IMR-90 (cell line): ENCODE measurements at regions not wholly inside any gene's neighbourhood (a gene's known extent, or its start where the extent isn't known, plus 50 kb on each side); places are given as distances from the start of the nearest gene placed in this dataset.

Source experiments
- ATAC-seq: fragments of 200-7000 bp; cut with Tn5 transposase; 2 replicates; pipeline ENCODE4 v1.9.1; 2020; ENCODE audit warnings: low read depth, mild to moderate bottlenecking, moderate library complexity
- BruUV-seq: library from RNA; stranded (reverse); fragments of 400-500 nt; replicated peaks from 2 replicates; lab custom pipeline; 2021; lab: Mats Ljungman, UMichigan
- CTCF ChIA-PET: fragments of 300-600 bp; formaldehyde crosslinking; extraction: SDS; loops from one replicate; lab custom pipeline; 2021; ENCODE audit warnings: antibody characterized with exemption; lab: Yijun Ruan, JAX
- POLR2A ChIA-PET: fragments of 300-600 bp; sonication (Branson Sonifier 250); formaldehyde crosslinking; loops from one replicate; lab custom pipeline; 2022; ENCODE audit warnings: antibody characterized with exemption; ENCODE audit not compliant: unreplicated experiment; lab: Charles Lee
- DNase-seq: peaks from one replicate; pipeline ENCODE4 v3.0.0; 2013
- H2AFZ ChIP-seq: replicated peaks from 2 replicates; pipeline ENCODE3; 2013; ENCODE audit warnings: low read length, mild to moderate bottlenecking; ENCODE audit not compliant: poor library complexity
- H2AK5ac ChIP-seq: 2 replicates; pipeline ENCODE4 v1.6.1; 2013; ENCODE audit warnings: low read depth, low read length, inconsistent platforms
- H2AK9ac ChIP-seq: replicated peaks from 2 replicates; pipeline ENCODE3; 2013; ENCODE audit warnings: mild to moderate bottlenecking, low read depth, low read length, moderate library complexity; ENCODE audit not compliant: poor library complexity
- H2BK120ac ChIP-seq: 2 replicates; pipeline ENCODE4 v1.6.1; 2013; ENCODE audit warnings: low read depth, low read length, inconsistent platforms
- H2BK15ac ChIP-seq: 3 replicates; pipeline ENCODE4 v1.6.1; 2013; ENCODE audit warnings: low read depth, low read length, inconsistent platforms
- H2BK20ac ChIP-seq: 2 replicates; pipeline ENCODE4 v1.6.1; 2013; ENCODE audit warnings: low read depth, mild to moderate bottlenecking, inconsistent platforms, low read length, moderate library complexity
- H2BK5ac ChIP-seq: 2 replicates; pipeline ENCODE4 v1.6.1; 2013; ENCODE audit warnings: mild to moderate bottlenecking, low read depth, low read length, inconsistent platforms; ENCODE audit not compliant: poor library complexity, severe bottlenecking
- H3K14ac ChIP-seq: replicated peaks from 2 replicates; pipeline ENCODE4 v1.6.1; 2013; ENCODE audit warnings: low read depth, low read length, inconsistent platforms
- H3K18ac ChIP-seq: 2 replicates; pipeline ENCODE4 v1.6.1; 2013; ENCODE audit warnings: low read depth, low read length, control low read depth
- H3K23ac ChIP-seq: 2 replicates; pipeline ENCODE4 v1.6.1; 2013; ENCODE audit warnings: low read depth, low read length, inconsistent platforms
- H3K27ac ChIP-seq: 2 replicates; pipeline ENCODE4 v1.5.1; 2013; ENCODE audit warnings: mild to moderate bottlenecking, control low read depth, low read length; ENCODE audit not compliant: insufficient read depth
- H3K27me3 ChIP-seq: 2 replicates; pipeline ENCODE4 v1.6.1; 2013; ENCODE audit warnings: low read length; ENCODE audit not compliant: control insufficient read depth, insufficient read depth
- H3K36me3 ChIP-seq: 2 replicates; pipeline ENCODE4 v1.6.1; 2013; ENCODE audit warnings: low read length, mixed read lengths; ENCODE audit not compliant: control insufficient read depth, insufficient read depth
- H3K4ac ChIP-seq: 2 replicates; pipeline ENCODE4 v1.6.1; 2013; ENCODE audit warnings: low read depth, low read length, inconsistent platforms
- H3K4me1 ChIP-seq: 2 replicates; pipeline ENCODE4 v1.6.1; 2013; ENCODE audit warnings: low read length, mixed read lengths; ENCODE audit not compliant: control insufficient read depth, insufficient read depth
- H3K4me2 ChIP-seq: 2 replicates; pipeline ENCODE4 v1.6.1; 2013; ENCODE audit warnings: low read depth, mild to moderate bottlenecking, control low read depth, low read length, moderate library complexity
- H3K4me3 ChIP-seq: 2 replicates; pipeline ENCODE4 v1.5.1; 2013; ENCODE audit warnings: low read depth, mild to moderate bottlenecking, control low read depth, low read length, moderate library complexity; ENCODE audit not compliant: insufficient read depth
- H3K56ac ChIP-seq: 2 replicates; pipeline ENCODE4 v1.6.1; 2013; ENCODE audit warnings: low read length, inconsistent platforms; ENCODE audit not compliant: insufficient read depth; ENCODE audit errors: extremely low read depth
- H3K79me1 ChIP-seq, 2 experiments: 2 replicates each; pipeline ENCODE4 v1.6.1; 2013; ENCODE audit warnings: low read length in 2 of 2, inconsistent platforms in 1 of 2, low read depth in 1 of 2
- H3K9ac ChIP-seq: 2 replicates; pipeline ENCODE4 v1.6.1; 2013; ENCODE audit warnings: low read depth, low read length, control low read depth
- H3K9me1 ChIP-seq: 2 replicates; pipeline ENCODE4 v1.6.1; 2013; ENCODE audit warnings: low read length, inconsistent platforms; ENCODE audit not compliant: insufficient read depth
- H3K9me3 ChIP-seq: 2 replicates; pipeline ENCODE4 v1.6.1; 2013; ENCODE audit warnings: low read length; ENCODE audit not compliant: control insufficient read depth, insufficient read depth
- H4K20me1 ChIP-seq: 2 replicates; pipeline ENCODE4 v1.6.1; 2013; ENCODE audit warnings: low read length, inconsistent platforms; ENCODE audit not compliant: insufficient read depth
- H4K5ac ChIP-seq: 2 replicates; pipeline ENCODE4 v1.6.1; 2013; ENCODE audit warnings: mild to moderate bottlenecking, low read depth, low read length, control low read depth
- H4K8ac ChIP-seq, 2 experiments: 2 replicates each; pipeline ENCODE4 v1.6.1; 2013; ENCODE audit warnings: low read depth in 2 of 2, low read length in 2 of 2, control low read depth in 1 of 2, inconsistent platforms in 1 of 2
- H4K91ac ChIP-seq: 2 replicates; pipeline ENCODE4 v1.6.1; 2013; ENCODE audit warnings: low read depth, low read length, inconsistent platforms; ENCODE audit not compliant: insufficient read depth
- CEBPB ChIP-seq: IDR thresholded peaks from 2 replicates; pipeline ENCODE4 v1.6.1; 2012; ENCODE audit warnings: low read depth, low read length, improper control_type of control experiment
- MAFK ChIP-seq: IDR thresholded peaks from 2 replicates; pipeline ENCODE4 v1.6.1; 2012; ENCODE audit warnings: low read depth, low read length, improper control_type of control experiment
- MXI1 ChIP-seq: IDR thresholded peaks from 2 replicates; pipeline ENCODE4 v1.6.1; 2012; ENCODE audit warnings: low read depth, mild to moderate bottlenecking, low read length, moderate library complexity, borderline replicate concordance
- POLR2A ChIP-seq: IDR thresholded peaks from 2 replicates; pipeline ENCODE4 v1.6.1; 2012; ENCODE audit warnings: mild to moderate bottlenecking, low read depth, low read length
- RCOR1 ChIP-seq: IDR thresholded peaks from 2 replicates; pipeline ENCODE4 v1.6.1; 2012; ENCODE audit warnings: mild to moderate bottlenecking, low read length, improper control_type of control experiment; ENCODE audit not compliant: insufficient replicate concordance
- WGBS, 2 experiments: methylation state at CpG; one replicate each; pipeline versions ENCODE4 v1.1.5 to v1.1.7; 2013; ENCODE audit warnings: missing lambda C conversion rate in 2 of 2; ENCODE audit not compliant: insufficient read length in 1 of 2; ENCODE audit errors: extremely low coverage in 2 of 2; 5-methylcytosine and 5-hydroxymethylcytosine counted together
- dilution Hi-C: fragments of 300-500 bp; cut with HindIII; formaldehyde crosslinking; loops from one replicate; pipeline ENCODE4 v1.14.3; 2018; ENCODE audit warnings: low sequenced_read_pairs; ENCODE audit not compliant: unreplicated experiment
- in situ Hi-C: fragments of 300-500 bp; cut with MboI; formaldehyde crosslinking; loops from 3 replicates; pipeline ENCODE4 v1.14.3; 2019; ENCODE audit warnings: low sequenced_read_pairs, inconsistent platforms, mixed read lengths
- intact Hi-C: fragments of 100-400 bp; cut with micrococcal nuclease; formaldehyde crosslinking; loops from 2 replicates; pipeline ENCODE4 v1.10.0; 2022
- TF ChIP-seq, protein P1 (sequence below): fragments of 150-350 bp; IDR thresholded peaks from 2 replicates; pipeline ENCODE4 v1.6.1; 2016; ENCODE audit warnings: low read depth, mild to moderate bottlenecking, low read length, moderate library complexity, borderline replicate concordance
- TF ChIP-seq, protein P2 (sequence below): fragments of 150-350 bp; IDR thresholded peaks from 2 replicates; pipeline ENCODE4 v1.6.1; 2017; ENCODE audit warnings: mild to moderate bottlenecking, antibody characterized with exemption, low read length, low read depth

DNA sequence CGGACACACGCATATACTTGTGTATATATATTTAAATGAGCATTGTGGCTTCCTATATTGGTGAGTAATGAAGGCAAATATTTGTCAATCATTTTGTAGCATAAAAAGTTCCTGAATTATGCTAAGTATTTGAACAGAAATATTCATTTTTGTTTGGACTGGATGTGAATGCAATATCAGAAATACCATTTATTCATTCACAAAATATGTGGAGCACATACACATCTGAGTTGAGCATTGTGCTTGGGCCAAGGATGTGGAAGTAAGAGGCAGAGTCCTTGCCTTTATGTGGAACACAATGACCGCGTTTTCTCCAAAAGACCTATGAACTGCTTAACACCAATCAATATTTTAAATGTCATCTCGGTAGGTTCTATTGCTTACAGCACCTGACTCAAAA is 1086.5 kb downstream of the NR2F1-AS1 start:
- peak; percentile 53; the same call in 1 of the 2 replicates for ATAC-seq
- no peak overlapping the region for H3K27ac ChIP-seq
- H3K23ac ChIP-seq, result no peak overlapping the region
- no peak overlapping the region for H2BK15ac ChIP-seq
- H4K91ac ChIP-seq, result no peak overlapping the region
- H3K4me1 ChIP-seq, result no peaks in the 10 kb centered on the region
- no peak overlapping the region for H3K56ac ChIP-seq
- dilution Hi-C loops, result no loop called here
- H2BK120ac ChIP-seq, result no peak overlapping the region
- H4K20me1 ChIP-seq, result no peaks in the 10 kb centered on the region
- POLR2A ChIA-PET, result no interaction called here
- DNase-seq, result peak; percentile 26
- BruUV-seq, result no TSS peak
- in situ Hi-C loops, result no loop called here
- no peaks in the 10 kb centered on the region for H3K9me3 ChIP-seq
- H3K9ac ChIP-seq, result no peak overlapping the region
- no peak overlapping the region for H2BK5ac ChIP-seq
- no peak for TF ChIP-seq RCOR1
- no peak for TF ChIP-seq CEBPB
- no peak for TF ChIP-seq POLR2A
- TF ChIP-seq MAFK, result no peak
- TF ChIP-seq MXI1, result no peak
- TF ChIP-seq, protein P1, sequence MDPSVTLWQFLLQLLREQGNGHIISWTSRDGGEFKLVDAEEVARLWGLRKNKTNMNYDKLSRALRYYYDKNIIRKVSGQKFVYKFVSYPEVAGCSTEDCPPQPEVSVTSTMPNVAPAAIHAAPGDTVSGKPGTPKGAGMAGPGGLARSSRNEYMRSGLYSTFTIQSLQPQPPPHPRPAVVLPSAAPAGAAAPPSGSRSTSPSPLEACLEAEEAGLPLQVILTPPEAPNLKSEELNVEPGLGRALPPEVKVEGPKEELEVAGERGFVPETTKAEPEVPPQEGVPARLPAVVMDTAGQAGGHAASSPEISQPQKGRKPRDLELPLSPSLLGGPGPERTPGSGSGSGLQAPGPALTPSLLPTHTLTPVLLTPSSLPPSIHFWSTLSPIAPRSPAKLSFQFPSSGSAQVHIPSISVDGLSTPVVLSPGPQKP, result no peak
- TF ChIP-seq, protein P2, sequence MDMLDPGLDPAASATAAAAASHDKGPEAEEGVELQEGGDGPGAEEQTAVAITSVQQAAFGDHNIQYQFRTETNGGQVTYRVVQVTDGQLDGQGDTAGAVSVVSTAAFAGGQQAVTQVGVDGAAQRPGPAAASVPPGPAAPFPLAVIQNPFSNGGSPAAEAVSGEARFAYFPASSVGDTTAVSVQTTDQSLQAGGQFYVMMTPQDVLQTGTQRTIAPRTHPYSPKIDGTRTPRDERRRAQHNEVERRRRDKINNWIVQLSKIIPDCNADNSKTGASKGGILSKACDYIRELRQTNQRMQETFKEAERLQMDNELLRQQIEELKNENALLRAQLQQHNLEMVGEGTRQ, result no peak
- no peak overlapping the region for H3K14ac ChIP-seq
- no peak overlapping the region for H3K18ac ChIP-seq
- H4K8ac ChIP-seq, result no peak overlapping the region
- WGBS, 2 experiments, result no CpG with 5 or more reads among the region's 5 CpGs
- no peaks in the 10 kb centered on the region for H3K9me1 ChIP-seq
- H3K4me2 ChIP-seq, result no peak overlapping the region
- no peaks in the 10 kb centered on the region for H3K79me1 ChIP-seq
- H3K4me3 ChIP-seq, result no peak overlapping the region
- no peak overlapping the region for H2AFZ ChIP-seq
- H2AK5ac ChIP-seq, result no peak overlapping the region
- intact Hi-C loops, result no loop called here
- H3K36me3 ChIP-seq, result no peaks in the 10 kb centered on the region
- CTCF ChIA-PET, result no interaction called here
- no peak overlapping the region for H3K4ac ChIP-seq
- no peaks in the 10 kb centered on the region for H3K27me3 ChIP-seq
- no peak overlapping the region for H4K5ac ChIP-seq
- H2BK20ac ChIP-seq, result peak overlapping the region; percentile 35; the same call in 1 of the 2 replicates
- H2AK9ac ChIP-seq, result no peak overlapping the region
